ENCODE measurements at regions not wholly inside any gene's neighbourhood (a gene's known extent, or its start where the extent isn't known, plus 50 kb on each side); places are given as distances from the start of the nearest gene placed in this dataset.

DNA sequence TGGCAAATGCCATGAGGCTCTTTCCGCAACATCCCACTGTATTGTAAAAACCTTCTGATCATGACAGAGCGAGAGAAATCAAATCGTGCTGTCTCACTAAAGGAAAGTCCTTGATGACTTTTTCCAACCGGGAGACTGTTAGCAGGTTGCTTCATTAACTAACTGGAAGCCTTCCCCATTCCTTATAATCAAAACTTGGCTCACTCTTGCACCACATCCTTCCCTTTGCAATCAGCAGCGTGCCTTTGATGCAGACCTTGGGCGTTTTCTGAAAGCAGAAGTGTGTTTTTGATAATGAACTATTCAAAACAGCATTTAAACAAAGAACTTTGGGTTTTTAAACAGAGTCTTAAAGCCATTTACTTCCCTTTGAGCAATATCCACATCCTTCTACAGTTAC lies 96.2 kb upstream of the CNR1 start:
- TF ChIP-seq, protein P1, sequence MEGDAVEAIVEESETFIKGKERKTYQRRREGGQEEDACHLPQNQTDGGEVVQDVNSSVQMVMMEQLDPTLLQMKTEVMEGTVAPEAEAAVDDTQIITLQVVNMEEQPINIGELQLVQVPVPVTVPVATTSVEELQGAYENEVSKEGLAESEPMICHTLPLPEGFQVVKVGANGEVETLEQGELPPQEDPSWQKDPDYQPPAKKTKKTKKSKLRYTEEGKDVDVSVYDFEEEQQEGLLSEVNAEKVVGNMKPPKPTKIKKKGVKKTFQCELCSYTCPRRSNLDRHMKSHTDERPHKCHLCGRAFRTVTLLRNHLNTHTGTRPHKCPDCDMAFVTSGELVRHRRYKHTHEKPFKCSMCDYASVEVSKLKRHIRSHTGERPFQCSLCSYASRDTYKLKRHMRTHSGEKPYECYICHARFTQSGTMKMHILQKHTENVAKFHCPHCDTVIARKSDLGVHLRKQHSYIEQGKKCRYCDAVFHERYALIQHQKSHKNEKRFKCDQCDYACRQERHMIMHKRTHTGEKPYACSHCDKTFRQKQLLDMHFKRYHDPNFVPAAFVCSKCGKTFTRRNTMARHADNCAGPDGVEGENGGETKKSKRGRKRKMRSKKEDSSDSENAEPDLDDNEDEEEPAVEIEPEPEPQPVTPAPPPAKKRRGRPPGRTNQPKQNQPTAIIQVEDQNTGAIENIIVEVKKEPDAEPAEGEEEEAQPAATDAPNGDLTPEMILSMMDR (IDR thresholded peaks at IDR 0.05; ENCODE audit: low read depth, low read length): no peak
- no peak for TF ChIP-seq POLR2A (IDR thresholded peaks at IDR 0.05; ENCODE audit: extremely low read depth, insufficient read length)
- TF ChIP-seq MYC (IDR thresholded peaks at IDR 0.05; ENCODE audit: low read depth, low read length): no peak
